ENCODE measurements at regions not wholly inside any gene's neighbourhood (a gene's known extent, or its start where the extent isn't known, plus 50 kb on each side); places are given as distances from the start of the nearest gene placed in this dataset.

DNA sequence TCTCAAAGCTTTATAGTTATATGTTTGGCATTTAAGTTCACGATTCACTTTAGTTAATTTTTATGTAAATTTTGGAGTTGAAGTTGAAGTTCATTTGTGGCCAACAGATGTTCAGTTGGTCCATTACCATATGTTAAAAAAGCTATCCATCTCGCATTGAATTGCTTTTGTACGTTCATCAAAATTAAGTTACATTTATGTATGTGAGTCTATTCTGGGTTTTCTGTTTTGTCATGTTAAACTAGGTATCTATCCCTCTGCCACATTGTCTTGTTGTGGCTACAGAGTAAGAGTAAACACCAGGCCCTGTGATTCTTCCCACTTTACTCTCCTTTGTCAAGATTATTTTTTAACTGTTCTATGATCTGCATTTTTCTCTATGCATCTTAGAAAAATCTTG lies 237.3 kb downstream of the BMP2 start:
- no peak for FAIRE-seq
- no peak for DNase-seq (ENCODE audit: insufficient read length, low spot score)
- no peak for TF ChIP-seq POLR2A (IDR thresholded peaks at IDR 0.05; ENCODE audit: low read depth, low read length)

DNA sequence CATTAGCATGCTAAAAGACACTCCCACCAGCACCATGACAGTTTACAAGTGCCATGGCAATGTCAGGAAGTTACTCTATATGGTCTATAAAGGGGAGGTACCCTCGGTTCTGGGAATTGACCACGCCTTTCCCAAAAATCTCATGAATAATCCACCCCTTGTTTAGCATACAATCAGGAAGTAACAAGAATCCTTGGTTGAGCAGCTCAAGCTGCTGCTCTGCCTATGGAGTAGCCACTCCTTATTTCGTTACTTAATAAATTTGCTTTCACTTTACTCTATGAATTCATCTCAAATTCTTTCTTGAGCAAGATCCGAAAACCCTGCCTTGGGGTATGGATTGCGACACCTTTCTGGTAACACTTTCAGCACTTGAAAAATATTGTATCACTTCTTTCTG lies 243.0 kb downstream of the BMP2 start:
- FAIRE-seq (no peak), DNase-seq (ENCODE audit: insufficient read length, low spot score) (no peak)

DNA sequence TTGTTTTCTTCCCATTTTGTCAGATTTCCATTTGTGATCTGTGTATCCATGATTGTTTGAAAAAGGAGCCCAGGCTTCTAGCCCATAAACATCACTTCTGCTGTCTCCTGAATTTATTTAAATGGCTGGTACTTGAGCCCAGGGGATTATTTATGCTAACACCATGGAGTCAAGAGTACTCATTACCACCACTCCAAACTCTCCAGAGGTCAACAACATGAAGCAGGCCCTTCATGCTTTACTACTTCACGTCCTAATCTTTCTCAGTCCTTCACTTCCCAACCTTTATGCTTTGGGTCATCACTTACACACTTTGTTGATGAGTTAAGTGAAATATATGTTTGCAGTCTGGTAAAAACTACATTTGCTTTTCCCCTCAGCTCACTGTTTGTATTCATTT lies 247.8 kb downstream of the BMP2 start:
- FAIRE-seq, result no peak
- no peak for DNase-seq (ENCODE audit: insufficient read length, low spot score)
- TF ChIP-seq POLR2A (IDR thresholded peaks at IDR 0.05; ENCODE audit: low read depth, low read length), result no peak

More for the DNA sequence above, 243.0 kb downstream of the BMP2 start:
- TF ChIP-seq POLR2A (IDR thresholded peaks at IDR 0.05; ENCODE audit: low read depth, low read length), result no peak

DNA sequence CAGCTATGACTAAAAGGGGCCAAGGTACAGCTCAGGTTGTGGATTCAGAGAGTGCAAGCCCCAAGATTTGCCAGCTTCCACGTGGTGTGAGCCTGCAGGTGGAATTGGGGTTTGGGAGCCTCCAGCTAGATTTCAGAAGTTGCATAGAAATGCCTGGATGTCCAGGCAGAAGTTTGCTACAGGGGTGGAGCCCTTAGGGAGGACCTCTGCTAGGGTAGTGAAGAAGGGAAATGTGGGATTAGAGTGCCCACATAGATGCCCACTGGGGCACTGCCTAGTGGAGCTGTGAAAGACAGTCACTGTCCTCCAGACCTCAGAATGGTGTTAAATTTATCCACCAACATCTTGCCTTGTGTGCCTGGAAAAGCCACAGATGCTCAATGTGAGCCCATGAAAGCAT lies 255.1 kb downstream of the BMP2 start:
- TF ChIP-seq POLR2A (IDR thresholded peaks at IDR 0.05; ENCODE audit: low read depth, low read length), result no peak
- DNase-seq (ENCODE audit: insufficient read length, low spot score) (no peak), FAIRE-seq (no peak)

DNA sequence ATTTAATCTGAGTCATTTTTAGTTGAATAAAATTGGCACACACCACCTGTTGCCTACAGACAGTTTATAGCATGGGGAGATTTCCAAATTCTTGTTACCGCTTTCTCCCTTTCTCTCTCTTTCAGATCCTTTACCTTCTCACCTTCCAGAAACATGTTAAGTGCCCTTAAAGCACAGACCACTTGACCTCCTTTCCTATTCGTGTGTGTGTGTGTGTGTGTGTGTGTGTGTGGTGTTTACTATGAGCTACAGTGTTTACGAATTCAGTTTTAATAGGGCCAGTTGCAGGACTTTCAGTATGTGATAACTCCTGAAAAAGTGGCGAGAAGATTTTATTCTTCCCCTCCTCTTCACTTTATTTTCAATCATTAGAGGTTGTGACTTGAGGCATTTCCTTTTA lies 258.1 kb downstream of the BMP2 start:
- no peak for TF ChIP-seq POLR2A (IDR thresholded peaks at IDR 0.05; ENCODE audit: low read depth, low read length)
- DNase-seq (ENCODE audit: insufficient read length, low spot score) (no peak), FAIRE-seq (no peak)

DNA sequence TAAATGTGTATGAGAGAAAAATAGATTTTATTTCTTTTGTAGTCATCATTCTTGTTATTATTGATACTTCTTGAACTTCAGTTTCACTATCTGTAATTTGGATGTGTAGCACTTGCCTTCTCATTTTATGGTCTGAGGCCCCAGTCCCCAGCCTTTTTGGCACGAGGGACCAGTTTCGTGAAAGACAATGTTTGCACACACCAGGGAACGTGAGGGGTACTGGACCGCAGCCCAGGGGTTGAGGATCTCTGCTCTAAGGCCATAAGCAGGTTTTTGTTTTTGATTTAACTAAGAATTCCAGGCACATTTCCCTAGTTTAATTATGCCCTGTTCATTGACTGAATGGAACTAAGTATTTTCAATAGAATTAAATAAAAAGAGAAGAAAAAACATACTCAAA lies 261.5 kb downstream of the BMP2 start:
- DNase-seq (ENCODE audit: insufficient read length, low spot score) (no peak), FAIRE-seq (no peak)
- TF ChIP-seq POLR2A (IDR thresholded peaks at IDR 0.05; ENCODE audit: low read depth, low read length), result no peak

DNA sequence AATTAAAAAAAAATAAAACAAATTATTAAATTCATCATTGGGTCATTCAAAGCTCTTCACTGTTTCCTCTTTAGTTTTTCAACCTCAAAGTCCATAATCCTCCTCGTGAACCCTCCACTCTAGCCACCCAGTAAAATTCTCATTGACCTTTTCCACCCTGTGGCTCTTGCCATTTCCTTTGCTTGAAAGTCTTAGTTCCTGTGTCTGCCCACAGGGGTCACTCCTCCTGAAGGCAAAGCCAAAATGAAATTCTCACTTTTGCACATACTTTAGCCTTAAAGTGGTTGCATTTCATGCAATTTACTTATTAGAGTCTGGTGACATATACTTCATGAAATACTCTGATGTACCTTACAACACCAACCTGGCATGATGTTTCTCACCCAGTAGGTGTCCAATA lies 263.7 kb downstream of the BMP2 start:
- DNase-seq (ENCODE audit: insufficient read length, low spot score) (peak; percentile 2), FAIRE-seq (no peak)
- no peak for TF ChIP-seq POLR2A (IDR thresholded peaks at IDR 0.05; ENCODE audit: low read depth, low read length)

DNA sequence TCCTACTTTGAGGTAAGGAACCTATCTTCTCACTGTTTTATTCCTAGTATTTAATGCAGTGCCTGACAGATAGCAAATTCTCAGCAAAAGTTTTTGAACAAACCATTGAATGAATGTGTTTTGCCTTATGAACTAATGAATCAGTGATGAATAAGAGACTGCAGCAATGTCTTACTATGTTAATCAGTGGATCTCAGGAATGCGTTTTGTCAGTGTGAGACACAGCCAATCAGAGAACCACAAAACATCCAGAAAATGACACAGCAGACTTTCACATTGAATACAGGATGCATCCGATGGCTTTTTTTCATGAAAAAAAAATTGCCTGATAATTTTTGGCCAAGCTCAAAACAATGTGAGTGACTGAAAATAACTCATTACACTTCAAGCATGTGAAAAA lies 270.5 kb downstream of the BMP2 start:
- FAIRE-seq (no peak), DNase-seq (ENCODE audit: insufficient read length, low spot score) (no peak)
- no peak for TF ChIP-seq POLR2A (IDR thresholded peaks at IDR 0.05; ENCODE audit: low read depth, low read length)

DNA sequence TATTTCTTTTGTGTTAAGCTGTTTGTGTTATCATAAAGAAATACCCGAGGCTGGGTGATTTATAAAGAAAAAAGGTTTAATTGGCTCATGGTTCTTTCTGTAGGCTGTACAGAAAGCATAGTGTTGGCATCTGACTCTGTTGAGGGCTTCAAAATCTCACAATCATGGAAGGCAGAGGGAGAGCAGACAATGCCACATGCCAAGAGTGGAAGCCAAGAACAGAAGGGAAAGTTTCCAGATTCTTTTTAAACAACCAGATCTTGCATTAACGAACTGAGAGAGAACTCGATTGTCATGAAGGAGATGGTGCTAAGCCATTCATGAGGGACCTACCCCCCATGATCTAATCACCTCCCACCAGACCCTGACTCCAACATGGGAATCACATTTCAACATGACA lies 290.1 kb downstream of the BMP2 start:
- FAIRE-seq (no peak), DNase-seq (ENCODE audit: insufficient read length, low spot score) (no peak)

DNA sequence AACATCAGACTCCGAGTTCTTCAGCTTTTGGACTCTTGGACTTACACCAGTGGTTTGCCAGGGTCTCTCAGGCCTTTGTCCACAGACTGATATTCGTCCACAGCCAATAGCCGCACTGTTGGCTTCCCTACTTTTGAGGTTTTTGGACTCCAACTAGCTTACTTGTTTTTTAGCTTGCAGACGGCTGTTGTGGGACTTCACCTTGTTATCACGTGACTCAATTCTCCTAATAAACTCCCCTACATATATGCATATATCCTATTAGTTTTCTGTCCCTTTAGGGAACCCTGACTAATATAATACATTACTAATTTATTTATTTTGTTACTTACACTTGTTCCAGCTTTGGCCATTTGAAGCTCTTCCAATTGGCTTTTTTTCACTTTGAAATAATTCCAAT lies 311.3 kb downstream of the BMP2 start:
- DNase-seq (ENCODE audit: insufficient read length, low spot score) (no peak), FAIRE-seq (no peak)
- TF ChIP-seq POLR2A (IDR thresholded peaks at IDR 0.05; ENCODE audit: low read depth, low read length), result no peak

More for the DNA sequence above, 290.1 kb downstream of the BMP2 start:
- TF ChIP-seq POLR2A (IDR thresholded peaks at IDR 0.05; ENCODE audit: low read depth, low read length), result no peak

DNA sequence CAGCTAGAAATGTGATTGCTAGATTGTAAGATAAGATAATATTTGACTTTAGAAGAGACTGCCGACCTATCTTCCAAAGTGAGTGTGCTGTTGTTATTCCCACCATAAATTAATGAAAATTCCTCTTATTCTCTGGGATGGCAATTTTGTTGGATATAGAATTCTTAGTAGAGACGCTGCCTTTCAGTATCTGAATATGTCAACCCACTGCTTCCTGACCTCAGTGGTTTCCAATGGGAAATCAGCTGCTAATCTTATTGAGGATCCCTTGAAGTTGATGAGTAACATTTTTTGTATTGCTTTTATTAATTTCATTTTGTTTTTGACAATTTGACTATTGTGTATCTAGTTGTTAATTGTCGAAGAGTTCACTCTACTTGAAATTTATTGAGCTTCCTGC lies 313.0 kb downstream of the BMP2 start:
- DNase-seq (ENCODE audit: insufficient read length, low spot score) (no peak), FAIRE-seq (no peak)
- TF ChIP-seq POLR2A (IDR thresholded peaks at IDR 0.05; ENCODE audit: low read depth, low read length), result no peak

DNA sequence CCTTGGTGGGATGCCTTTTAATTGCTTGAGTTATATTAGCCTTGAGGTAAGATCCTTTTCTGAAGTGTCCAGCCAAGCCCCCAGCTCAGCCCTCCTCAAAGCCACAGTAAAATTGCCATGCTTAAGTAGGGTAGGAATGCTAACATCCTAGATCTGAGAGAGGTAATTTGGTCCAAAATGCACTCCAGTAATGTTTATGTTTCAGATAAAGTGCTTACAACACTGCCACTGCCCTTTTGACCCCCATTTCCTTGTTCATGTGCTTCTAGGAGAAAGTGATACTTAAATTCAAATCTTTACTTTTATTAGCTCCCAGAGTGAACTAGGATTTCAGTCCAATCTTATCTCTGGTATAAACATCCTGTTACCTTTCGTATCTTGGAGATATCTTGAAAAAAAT lies 318.0 kb downstream of the BMP2 start:
- FAIRE-seq, result no peak
- no peak for TF ChIP-seq POLR2A (IDR thresholded peaks at IDR 0.05; ENCODE audit: low read depth, low read length)

DNA sequence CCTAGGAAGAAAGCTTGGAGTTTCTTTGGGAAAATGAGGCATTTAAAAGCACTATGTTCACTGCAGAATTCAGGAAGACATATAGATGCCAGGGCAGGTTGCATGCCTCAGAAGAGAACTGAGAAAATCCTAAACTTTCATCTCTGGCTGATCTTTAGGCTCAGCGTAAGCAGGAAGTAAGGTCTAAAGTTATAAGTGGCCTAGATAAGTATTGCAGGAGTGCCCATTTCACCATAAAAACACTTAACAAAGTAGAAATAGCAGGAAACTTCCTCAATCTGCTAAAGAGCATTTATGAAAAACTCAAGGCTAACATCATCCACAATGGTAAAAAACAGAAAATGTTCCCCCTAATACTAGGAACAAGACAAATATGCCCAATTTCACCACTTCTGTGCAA lies 320.3 kb downstream of the BMP2 start:
- no peak for DNase-seq (ENCODE audit: insufficient read length, low spot score)
- FAIRE-seq, result no peak
- TF ChIP-seq POLR2A (IDR thresholded peaks at IDR 0.05; ENCODE audit: low read depth, low read length), result no peak

More for the DNA sequence above, 318.0 kb downstream of the BMP2 start:
- no peak for DNase-seq (ENCODE audit: insufficient read length, low spot score)

DNA sequence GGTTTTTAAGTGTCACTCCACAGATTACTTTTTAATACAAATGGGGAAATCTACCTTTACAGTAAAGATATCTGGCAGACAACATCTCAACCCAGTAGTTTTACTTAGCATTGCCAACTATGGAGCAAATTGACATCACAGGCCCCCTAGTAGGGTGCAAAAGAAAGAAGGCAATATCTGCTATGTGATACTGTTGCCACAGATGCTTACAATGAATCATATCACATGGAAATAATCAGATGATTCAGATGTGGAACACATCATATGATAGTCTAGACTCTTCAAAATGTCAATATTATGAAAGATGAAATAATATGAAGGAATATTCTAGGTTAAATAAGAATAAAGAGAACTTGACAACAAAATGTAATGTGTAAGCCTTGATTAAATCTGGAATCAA lies 322.5 kb downstream of the BMP2 start:
- DNase-seq (ENCODE audit: insufficient read length, low spot score) (no peak), FAIRE-seq (no peak)
- TF ChIP-seq POLR2A (IDR thresholded peaks at IDR 0.05; ENCODE audit: low read depth, low read length), result no peak

DNA sequence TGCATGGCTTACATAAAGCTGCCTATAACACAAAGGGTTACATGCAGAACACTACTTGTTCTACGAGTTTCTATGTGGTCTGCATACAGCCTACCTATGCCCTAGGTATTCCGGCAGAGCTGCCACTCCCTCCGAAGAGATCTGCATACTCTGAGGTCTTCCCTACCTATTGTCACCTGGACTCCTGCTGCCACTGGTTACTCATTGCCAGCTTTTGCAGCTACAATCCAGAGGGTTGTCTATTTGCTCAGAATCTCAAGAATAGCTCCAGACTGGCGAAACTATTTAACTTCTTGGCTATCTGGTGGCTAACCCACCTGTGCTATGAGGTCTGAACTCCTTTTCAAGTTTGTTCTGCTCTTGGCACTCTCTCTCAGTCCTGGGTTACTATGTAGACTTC lies 323.3 kb downstream of the BMP2 start:
- no peak for FAIRE-seq
- no peak for DNase-seq (ENCODE audit: insufficient read length, low spot score)
- no peak for TF ChIP-seq POLR2A (IDR thresholded peaks at IDR 0.05; ENCODE audit: low read depth, low read length)

DNA sequence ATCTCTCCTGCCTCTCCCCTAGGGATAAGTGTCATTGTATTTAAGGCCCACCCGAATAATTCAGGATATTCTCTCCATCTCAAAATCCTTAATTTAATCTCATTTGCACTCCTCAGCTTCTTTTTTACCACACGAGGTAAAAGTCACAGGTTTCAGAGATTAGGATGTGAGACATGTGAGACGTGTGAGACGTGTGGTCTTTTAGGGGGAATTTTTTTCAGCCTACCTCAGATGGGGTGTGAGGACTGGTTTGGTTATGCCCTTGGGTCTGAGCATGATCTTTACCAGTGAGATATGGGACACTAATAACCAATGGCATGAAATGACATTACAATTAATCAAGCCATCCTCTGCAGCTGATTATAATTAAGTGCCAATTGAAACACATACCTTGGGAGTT lies 324.2 kb downstream of the BMP2 start:
- DNase-seq (ENCODE audit: insufficient read length, low spot score) (no peak), FAIRE-seq (no peak)
- TF ChIP-seq POLR2A (IDR thresholded peaks at IDR 0.05; ENCODE audit: low read depth, low read length), result no peak
